ENCODE measurements at regions not wholly inside any gene's neighbourhood (a gene's known extent, or its start where the extent isn't known, plus 50 kb on each side); places are given as distances from the start of the nearest gene placed in this dataset.

- no peak for DNase-seq (ENCODE audit: low read depth)
- no peak for TF ChIP-seq CTCF (IDR thresholded peaks at IDR 0.05; ENCODE audit: insufficient read depth, low read depth, low read length, missing control alignments)
- H3K4me3 ChIP-seq (ENCODE audit: low read length): no peak overlapping the region
Observed at GRCh38 chrX:121949041-121949760, 901.8 kb downstream of the GLUD2 start.

- peak; percentile 46 for DNase-seq (ENCODE audit: low read depth)
- no peak overlapping the region for H3K4me3 ChIP-seq (ENCODE audit: low read length)
- no peak for TF ChIP-seq CTCF (IDR thresholded peaks at IDR 0.05; ENCODE audit: insufficient read depth, low read depth, low read length, missing control alignments)
Observed at GRCh38 chrX:121958886-121959285, 911.5 kb downstream of the GLUD2 start.

- DNase-seq (ENCODE audit: low read depth): peak; percentile 21
- TF ChIP-seq CTCF (IDR thresholded peaks at IDR 0.05; ENCODE audit: insufficient read depth, low read depth, low read length, missing control alignments): no peak
- no peak overlapping the region for H3K4me3 ChIP-seq (ENCODE audit: low read length)
Observed at GRCh38 chrX:121975671-121976070, 928.3 kb downstream of the GLUD2 start.

DNA sequence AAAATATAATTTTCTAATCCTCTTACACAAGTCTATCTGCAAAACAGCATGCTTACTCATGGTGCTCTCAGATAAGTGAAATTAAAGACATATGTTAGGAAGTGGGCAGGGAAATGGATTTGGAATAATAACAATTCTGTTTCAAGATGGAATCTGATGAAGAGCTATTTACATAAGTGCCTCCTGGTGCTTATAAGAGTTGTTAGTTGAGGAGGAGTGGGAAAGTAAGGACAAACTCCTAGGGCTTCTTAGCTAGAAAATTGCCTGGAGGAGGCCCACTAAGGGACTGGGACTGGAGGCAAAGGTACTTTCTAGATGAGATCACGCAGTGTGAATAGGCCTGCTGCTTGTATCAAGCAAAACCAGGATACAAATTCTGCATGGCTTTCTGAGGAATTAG, 939.8 kb downstream of the GLUD2 start:
- no peak for TF ChIP-seq CTCF (IDR thresholded peaks at IDR 0.05; ENCODE audit: insufficient read depth, low read depth, low read length, missing control alignments)
- peak; percentile 8 for DNase-seq (ENCODE audit: low read depth)

DNA sequence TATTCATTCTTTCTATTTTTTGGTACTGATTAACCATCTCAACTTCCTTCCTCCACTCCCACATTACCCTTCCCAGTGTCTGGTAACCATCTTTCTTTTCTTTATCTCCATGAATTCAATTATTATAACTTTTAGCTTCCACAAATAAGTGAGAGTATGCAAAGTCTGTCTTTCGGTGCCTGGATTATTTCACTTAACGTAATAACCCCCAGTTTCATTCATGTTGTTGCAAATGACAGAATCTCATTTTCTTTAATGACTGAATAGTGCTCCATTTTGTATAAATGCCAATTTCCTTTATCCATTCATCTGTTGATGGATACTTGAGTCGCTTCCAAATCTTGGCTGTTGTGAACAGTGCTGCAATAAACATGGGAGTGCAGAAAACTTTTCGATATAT, 940.4 kb downstream of the GLUD2 start:
- no peak for TF ChIP-seq CTCF (IDR thresholded peaks at IDR 0.05; ENCODE audit: insufficient read depth, low read depth, low read length, missing control alignments)
- no peak overlapping the region for H3K4me3 ChIP-seq (ENCODE audit: low read length)
- no peak for DNase-seq (ENCODE audit: low read depth)

More for the DNA sequence above, 939.8 kb downstream of the GLUD2 start:
- H3K4me3 ChIP-seq (ENCODE audit: low read length): no peak overlapping the region

GRCh38 chrX:122004127-122004526, 956.7 kb downstream of the GLUD2 start:
- DNase-seq (ENCODE audit: low read depth): no peak
- no peak for TF ChIP-seq CTCF (IDR thresholded peaks at IDR 0.05; ENCODE audit: insufficient read depth, low read depth, low read length, missing control alignments)
- H3K4me3 ChIP-seq (ENCODE audit: low read length): no peak overlapping the region

DNA sequence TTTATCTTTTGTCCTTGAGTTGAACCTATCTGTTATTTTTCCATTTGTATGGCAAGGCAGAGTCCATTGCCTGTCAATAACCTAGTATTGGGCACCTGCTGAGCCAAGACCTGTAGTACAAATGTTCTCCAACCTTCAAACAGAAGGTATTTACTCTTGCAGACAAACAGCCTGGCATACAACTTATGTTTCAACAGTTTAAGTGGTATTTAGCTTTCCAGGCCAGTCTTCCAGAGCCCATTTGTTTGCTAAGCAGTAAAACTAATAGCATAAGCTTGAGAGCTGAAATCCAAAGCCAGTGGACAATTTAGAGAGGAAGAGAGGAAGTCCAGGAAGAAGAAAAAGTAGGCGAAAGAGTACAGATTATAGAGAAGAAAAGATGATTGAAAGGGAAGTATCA, 979.3 kb downstream of the GLUD2 start:
- no peak overlapping the region for H3K4me3 ChIP-seq (ENCODE audit: low read length)
- DNase-seq (ENCODE audit: low read depth): no peak
- TF ChIP-seq CTCF (IDR thresholded peaks at IDR 0.05; ENCODE audit: insufficient read depth, low read depth, low read length, missing control alignments): no peak
